ENCODE measurements at regions not wholly inside any gene's neighbourhood (a gene's known extent, or its start where the extent isn't known, plus 50 kb on each side); places are given as distances from the start of the nearest gene placed in this dataset.

DNA sequence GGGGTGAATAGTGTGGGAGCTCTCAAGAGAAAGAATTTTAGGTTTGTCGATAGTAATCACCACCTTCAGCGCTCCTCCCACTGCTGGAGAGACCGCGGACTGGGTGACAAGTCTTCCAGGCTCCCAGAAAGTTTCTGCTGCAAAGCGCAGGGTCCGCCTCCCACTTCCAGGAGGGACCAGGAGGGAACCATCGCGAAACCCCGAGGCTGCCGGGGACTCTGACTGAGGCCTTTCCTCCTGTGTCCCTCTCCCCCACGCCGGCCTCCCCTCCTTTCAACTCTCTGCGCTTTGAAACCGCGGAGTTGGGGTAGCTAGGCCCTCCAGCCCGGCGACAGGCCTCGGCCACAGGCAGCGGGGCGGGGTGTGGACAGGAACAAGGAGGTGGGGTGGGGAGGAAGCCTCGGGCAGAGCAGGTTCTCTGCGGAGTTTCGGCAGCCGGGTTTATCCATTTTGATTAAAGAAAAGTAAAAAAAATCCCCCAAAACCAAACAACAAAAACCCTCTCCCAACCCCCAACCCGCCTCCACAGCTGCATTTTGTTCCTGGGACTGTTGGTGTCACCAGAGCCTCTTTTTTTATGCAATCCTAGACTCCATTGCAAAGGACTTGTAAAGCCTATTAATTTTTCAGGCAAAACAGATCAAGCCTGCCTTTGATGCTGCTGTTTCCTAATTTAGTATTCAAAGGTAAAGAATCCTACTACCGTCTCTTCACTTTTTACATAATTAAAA is 157.2 kb downstream of the TM9SF2 start (continued):
- TF ChIP-seq POU5F1 (IDR thresholded peaks at IDR 0.05; ENCODE audit: low read depth, low read length): no peak
- TF ChIP-seq ZNF274 (IDR thresholded peaks at IDR 0.05; ENCODE audit: borderline replicate concordance, extremely low read depth, low read length): no peak
- no peak for TF ChIP-seq NANOG (IDR thresholded peaks at IDR 0.05; ENCODE audit: insufficient read depth, low read depth, low read length, poor library complexity, severe bottlenecking)
- TF ChIP-seq FOSL1 (IDR thresholded peaks at IDR 0.05; ENCODE audit: insufficient read depth, low read depth, low read length): no peak
- no peak for TF ChIP-seq TAF7 (optimal IDR thresholded peaks at IDR 0.05; ENCODE audit: borderline replicate concordance, low read depth, low read length)
- TF ChIP-seq, protein P1, sequence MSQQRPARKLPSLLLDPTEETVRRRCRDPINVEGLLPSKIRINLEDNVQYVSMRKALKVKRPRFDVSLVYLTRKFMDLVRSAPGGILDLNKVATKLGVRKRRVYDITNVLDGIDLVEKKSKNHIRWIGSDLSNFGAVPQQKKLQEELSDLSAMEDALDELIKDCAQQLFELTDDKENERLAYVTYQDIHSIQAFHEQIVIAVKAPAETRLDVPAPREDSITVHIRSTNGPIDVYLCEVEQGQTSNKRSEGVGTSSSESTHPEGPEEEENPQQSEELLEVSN (IDR thresholded peaks at IDR 0.05): no peak
- TF ChIP-seq YY1 (IDR thresholded peaks at IDR 0.05; ENCODE audit: low read depth, low read length): 0 out of 2 replicates have a peak, but pooled peaks have one; percentile 44
- no peak for TF ChIP-seq SRF (IDR thresholded peaks at IDR 0.05; ENCODE audit: low read depth, low read length)
- TF ChIP-seq SIN3A (conservative IDR thresholded peaks at IDR 0.05 in 1 of 2, IDR thresholded peaks at IDR 0.05 in 1 of 2; ENCODE audit: low read depth in 1 of 2, low read length in 2 of 2): no peak
- TF ChIP-seq, protein P2, sequence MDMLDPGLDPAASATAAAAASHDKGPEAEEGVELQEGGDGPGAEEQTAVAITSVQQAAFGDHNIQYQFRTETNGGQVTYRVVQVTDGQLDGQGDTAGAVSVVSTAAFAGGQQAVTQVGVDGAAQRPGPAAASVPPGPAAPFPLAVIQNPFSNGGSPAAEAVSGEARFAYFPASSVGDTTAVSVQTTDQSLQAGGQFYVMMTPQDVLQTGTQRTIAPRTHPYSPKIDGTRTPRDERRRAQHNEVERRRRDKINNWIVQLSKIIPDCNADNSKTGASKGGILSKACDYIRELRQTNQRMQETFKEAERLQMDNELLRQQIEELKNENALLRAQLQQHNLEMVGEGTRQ (IDR thresholded peaks at IDR 0.05; ENCODE audit: low read length): no peak
- TF ChIP-seq BRCA1 (IDR thresholded peaks at IDR 0.05; ENCODE audit: low read depth, low read length): no peak
- TF ChIP-seq EZH2 (IDR thresholded peaks at IDR 0.05; ENCODE audit: low read depth, low read length, severe bottlenecking): no peak
- TF ChIP-seq JUND (IDR thresholded peaks at IDR 0.05; ENCODE audit: low read length): no peak
- 0 out of 2 replicates have a peak, but pooled peaks have one; percentile 48 for TF ChIP-seq TCF12 (IDR thresholded peaks at IDR 0.05; ENCODE audit: low read depth, low read length)
- TF ChIP-seq HDAC2 (IDR thresholded peaks at IDR 0.05; ENCODE audit: borderline replicate concordance in 1 of 2, low read depth in 2 of 2, low read length in 2 of 2): peak in 1 of 2 experiments; percentile 36; a peak in 1 of 4 replicates
- no peak for TF ChIP-seq BACH1 (IDR thresholded peaks at IDR 0.05; ENCODE audit: low read length)
- TF ChIP-seq RXRA (IDR thresholded peaks at IDR 0.05; ENCODE audit: insufficient read depth, low read depth, low read length): no peak
- no peak for TF ChIP-seq RNF2 (IDR thresholded peaks at IDR 0.05; ENCODE audit: borderline replicate concordance, low read depth, low read length, missing control alignments, poor library complexity, severe bottlenecking)
- TF ChIP-seq SUZ12 (IDR thresholded peaks at IDR 0.05; ENCODE audit: low read length): no peak
- no peak for TF ChIP-seq SAP30 (IDR thresholded peaks at IDR 0.05; ENCODE audit: insufficient read depth, insufficient replicate concordance, low read length)
- no peak for TF ChIP-seq BCL11A (IDR thresholded peaks at IDR 0.05; ENCODE audit: low read depth in 2 of 2, low read length in 2 of 2)
- TF ChIP-seq ASH2L (IDR thresholded peaks at IDR 0.05; ENCODE audit: low read length): peak; percentile 30

Measured in H1 (cell line).